T-helper 2 cell treated with Interferon-gamma antibody and Interleukin-4, amounts not matched to agents 100 ng/mL and 5 ng/mL, for 36 hours (primary cell): ENCODE measurements at regions not wholly inside any gene's neighbourhood (a gene's known extent, or its start where the extent isn't known, plus 50 kb on each side); places are given as distances from the start of the nearest gene placed in this dataset.

Experiments used
- intact Hi-C: fragments of 100-400 bp; cut with micrococcal nuclease; formaldehyde crosslinking; loops from one replicate; pipeline ENCODE4 v1.15.1; 2023

DNA sequence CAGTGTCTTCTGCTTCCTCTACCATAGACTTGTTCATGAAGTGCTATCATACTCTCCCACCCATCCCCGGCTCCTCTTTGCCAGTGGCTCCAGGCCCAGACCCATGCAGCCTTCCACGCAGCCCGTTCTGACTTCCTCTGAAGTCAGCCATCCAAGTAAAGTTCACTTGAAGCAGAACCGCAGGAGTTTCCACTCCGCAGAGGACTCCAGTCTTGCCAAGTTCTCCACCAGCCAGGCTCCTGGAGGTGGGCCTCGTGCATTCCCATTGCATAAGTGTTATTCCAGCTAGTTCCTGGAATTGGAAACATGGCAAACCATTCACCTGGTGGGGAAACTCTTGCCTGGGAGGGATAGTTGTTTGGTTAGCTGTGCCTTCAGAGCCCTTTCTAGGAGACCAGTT is 185.1 kb downstream of the PLPP3 start:
- intact Hi-C loops: no loop called here

GRCh38 chr1:56390934-56391731 is 188.2 kb downstream of the PLPP3 start:
- intact Hi-C loops: no loop called here

DNA sequence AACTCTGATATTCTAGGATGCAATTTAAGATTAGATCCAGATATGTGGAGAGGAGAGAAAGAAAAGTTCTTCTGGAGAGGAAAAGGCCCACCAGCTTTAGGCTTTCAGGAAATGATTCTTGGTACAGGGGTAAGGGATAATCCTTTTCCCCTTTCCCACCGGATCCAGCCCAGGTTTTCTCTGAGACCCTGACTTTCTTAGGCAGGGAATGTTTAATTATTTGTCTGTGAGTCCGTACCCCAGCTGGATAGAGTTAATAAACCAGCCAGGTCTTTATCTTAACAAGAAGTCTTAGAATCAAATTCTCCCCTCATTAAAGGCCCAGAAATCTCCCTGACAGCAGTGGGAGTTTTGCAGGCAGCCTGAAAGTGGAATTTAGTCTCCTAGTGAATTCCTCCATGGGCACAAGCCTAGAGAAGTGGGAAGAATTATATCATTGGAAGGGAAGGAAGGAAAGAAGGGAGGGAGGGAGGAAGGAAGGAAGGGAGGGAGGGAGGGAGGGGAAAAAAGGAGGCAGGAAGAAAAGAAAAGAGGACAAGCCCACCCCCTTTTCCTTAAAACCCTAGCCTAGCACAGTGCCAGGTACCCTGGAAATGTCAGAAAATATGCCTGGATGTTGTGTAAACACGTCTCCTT is 189.0 kb downstream of the PLPP3 start:
- intact Hi-C loops: no loop called here

GRCh38 chr1:56389813-56390212 is 189.6 kb downstream of the PLPP3 start:
- intact Hi-C loops: no loop called here

DNA sequence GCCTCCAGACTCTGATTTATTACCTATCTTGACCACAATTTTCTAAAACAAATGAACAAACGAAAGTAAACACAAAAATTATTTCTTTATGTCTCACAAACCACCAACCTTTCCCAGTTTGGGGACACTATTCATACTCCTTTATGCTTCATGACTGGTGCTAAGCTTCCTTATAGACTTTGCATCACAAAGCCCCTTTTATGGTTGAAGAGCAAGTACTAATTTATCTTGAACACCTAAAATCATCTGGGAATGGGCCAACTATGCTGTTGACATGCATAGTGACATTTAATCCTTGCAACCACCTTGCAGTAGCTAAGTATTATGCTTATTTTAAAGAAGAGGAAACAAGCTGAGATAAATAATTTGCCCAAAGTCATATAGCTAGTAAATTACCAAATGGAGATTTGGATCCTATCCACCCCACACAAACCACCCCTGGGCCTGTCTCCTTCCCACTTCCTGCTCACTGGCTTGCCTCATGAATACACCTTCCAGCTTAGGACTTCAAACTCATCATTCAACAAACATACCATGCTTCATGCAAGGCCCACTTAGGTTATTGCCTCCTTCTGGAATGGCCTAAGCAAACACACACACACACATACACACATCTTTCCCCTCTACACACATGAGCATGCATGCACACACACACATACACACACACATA is 192.2 kb downstream of the PLPP3 start:
- intact Hi-C loops: no loop called here

GRCh38 chr1:56385314-56385713 is 194.0 kb downstream of the PLPP3 start:
- intact Hi-C loops: no loop called here

- intact Hi-C loops: no loop called here
Measured at GRCh38 chr1:56382929-56383328, 196.4 kb downstream of the PLPP3 start.

DNA sequence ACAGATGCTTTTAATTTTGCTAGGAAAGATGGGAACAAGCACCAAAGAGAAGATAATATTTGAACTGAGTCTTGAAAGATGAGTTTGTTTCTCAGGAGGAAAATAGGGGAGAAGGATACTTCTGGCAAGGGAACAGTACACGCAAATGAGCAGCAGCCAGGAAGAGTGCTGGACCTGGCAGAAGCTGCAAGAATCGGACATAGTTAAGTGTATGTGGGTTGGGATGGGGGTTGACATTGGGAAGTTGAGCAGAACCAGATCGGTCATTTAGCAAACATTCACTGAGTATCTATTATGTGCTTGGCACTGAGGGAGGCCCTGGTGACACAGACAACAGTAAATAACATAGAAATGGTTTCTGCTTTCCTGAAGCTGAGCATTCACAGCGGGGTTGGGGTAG is 198.8 kb downstream of the PLPP3 start:
- intact Hi-C loops: no loop called here

DNA sequence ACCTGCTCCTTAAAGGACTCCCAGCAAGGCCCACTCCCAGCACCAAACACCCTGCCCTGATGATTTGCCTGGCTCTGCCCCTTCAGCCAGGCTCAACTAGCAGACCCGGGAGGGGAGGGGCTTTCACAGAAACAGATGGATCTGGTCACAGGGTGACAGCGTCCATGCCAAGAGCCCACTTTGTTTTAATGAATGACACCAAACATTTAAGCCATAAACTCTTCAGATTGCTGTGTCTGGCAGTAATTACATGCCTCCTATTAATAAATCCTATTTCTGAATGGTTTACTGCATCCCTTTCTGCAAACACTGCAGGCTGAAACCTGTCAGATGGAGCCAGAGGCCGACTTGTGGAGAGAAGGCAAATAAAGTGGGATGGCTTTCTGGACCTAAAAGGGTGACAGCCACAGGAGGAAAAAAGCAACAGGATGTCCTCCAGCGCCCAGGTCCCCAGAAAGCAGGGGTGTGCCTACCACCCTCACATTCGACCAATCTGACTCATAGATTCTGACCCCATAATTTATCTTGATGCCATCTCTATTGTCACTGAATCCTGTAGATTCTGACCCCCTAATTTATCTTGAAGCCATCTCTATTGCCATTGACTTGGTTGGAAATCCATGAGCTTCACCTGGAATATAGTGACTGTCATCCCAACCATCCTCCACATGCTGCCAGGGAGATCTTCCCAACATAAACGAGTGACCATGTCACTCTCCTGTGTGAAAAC is 200.9 kb downstream of the PLPP3 start:
- intact Hi-C loops: no loop called here

- intact Hi-C loops: no loop called here
Measured at GRCh38 chr1:56377431-56377830, 201.9 kb downstream of the PLPP3 start.

- intact Hi-C loops: no loop called here
Measured at GRCh38 chr1:56376188-56376984, 203.0 kb downstream of the PLPP3 start.

- intact Hi-C loops: no loop called here
Measured at GRCh38 chr1:56375326-56375804, 204.0 kb downstream of the PLPP3 start.

GRCh38 chr1:56374026-56374974 is 205.1 kb downstream of the PLPP3 start:
- intact Hi-C loops: no loop called here

- intact Hi-C loops: no loop called here
Measured at GRCh38 chr1:56370513-56370912, 208.8 kb downstream of the PLPP3 start.

GRCh38 chr1:56363007-56363770 is 216.2 kb downstream of the PLPP3 start:
- intact Hi-C loops: no loop called here

GRCh38 chr1:56360021-56360420 is 219.3 kb downstream of the PLPP3 start:
- intact Hi-C loops: no loop called here

GRCh38 chr1:56359056-56359455 is 220.3 kb downstream of the PLPP3 start:
- intact Hi-C loops: no loop called here

- intact Hi-C loops: no loop called here
Measured at GRCh38 chr1:56357927-56358690, 221.3 kb downstream of the PLPP3 start.
